Lung (tissue), 11 donors: ENCODE measurements at regions not wholly inside any gene's neighbourhood (a gene's known extent, or its start where the extent isn't known, plus 50 kb on each side); places are given as distances from the start of the nearest gene placed in this dataset.
A peak's percentile ranks its signal among the peaks of the same experiment; 100 is the strongest.

Experiments
- ATAC-seq: fragments of 200-7000 bp; cut with Tn5 transposase; one replicate; pipeline ENCODE4 v1.9.1; 2020; ENCODE audit warnings: moderate number of reproducible peaks; ENCODE audit not compliant: insufficient read depth, low FRiP score
- DNase-seq, 3 donors: peaks; one replicate each; pipeline ENCODE4 v3.0.0-alpha.2; 2013 to 2017
- H3K27ac ChIP-seq, 2 donors: one replicate each; pipeline ENCODE4 v1.5.1; 2013; ENCODE audit warnings: mild to moderate bottlenecking in 2 of 2, moderate library complexity in 2 of 2, control low read depth in 1 of 2, inconsistent platforms in 1 of 2, low read depth in 1 of 2, low read length in 1 of 2
- H3K27me3 ChIP-seq, 3 donors: one replicate each; pipeline ENCODE4 v1.5.1; 2013; ENCODE audit warnings: low read length in 2 of 3; ENCODE audit not compliant: control insufficient read depth in 3 of 3, insufficient read depth in 3 of 3
- H3K36me3 ChIP-seq, 4 donors: one replicate each; pipeline ENCODE4 v1.5.1; 2013; ENCODE audit warnings: low read length in 4 of 4, mild to moderate bottlenecking in 1 of 4, moderate library complexity in 1 of 4; ENCODE audit not compliant: control insufficient read depth in 4 of 4, insufficient read depth in 4 of 4
- H3K4me1 ChIP-seq, 5 donors: one replicate each; pipeline ENCODE4 v1.5.1; 2013; ENCODE audit warnings: low read length in 5 of 5, mild to moderate bottlenecking in 2 of 5, moderate library complexity in 1 of 5; ENCODE audit not compliant: control insufficient read depth in 5 of 5, insufficient read depth in 5 of 5
- H3K4me3 ChIP-seq: one replicate; pipeline ENCODE4 v1.5.1; 2013; ENCODE audit warnings: mild to moderate bottlenecking, control low read depth, moderate library complexity
- H3K9ac ChIP-seq, 2 donors: one replicate each; pipeline ENCODE4 v1.5.1; 2013; ENCODE audit warnings: low read length in 2 of 2, control low read depth in 1 of 2; ENCODE audit not compliant: insufficient read depth in 1 of 2
- H3K9me3 ChIP-seq, 4 donors: one replicate each; pipeline ENCODE4 v1.5.1; 2013; ENCODE audit warnings: low read length in 3 of 4, mild to moderate bottlenecking in 1 of 4, moderate library complexity in 1 of 4; ENCODE audit not compliant: control insufficient read depth in 4 of 4, insufficient read depth in 3 of 4
- CTCF ChIP-seq: IDR thresholded peaks from 2 replicates; pipeline ENCODE4 v1.5.1; 2012; ENCODE audit warnings: mild to moderate bottlenecking; ENCODE audit errors: control extremely low read depth, extremely low read depth
- WGBS, 2 donors: extraction: QIAGEN DNeasy Blood & Tissue Kit; methylation state at CpG; one replicate each; pipeline ENCODE4 v1.1.7; 2013; 5-methylcytosine and 5-hydroxymethylcytosine counted together
- donor health status: control.
- donor health status: control.
- donor health status: Bipolar disorder and iron deficiency.
- donor health status: healthy.
- donor health status: DM: yes; HTN: yes; CAD: no.

- Histone ChIP-seq H3K4me3 (no peak overlapping the region), H3K36me3 (no peaks in the 10 kb centered on the region), H3K27me3 (no peaks in the 10 kb centered on the region), H3K4me1 (peaks cover 0 to 22% (median 4%) of the 10 kb centered on the region in 5 donors), H3K9me3 (no peaks in the 10 kb centered on the region), H3K9ac (no peak overlapping the region), H3K27ac (no peak overlapping the region)
- no peak for TF ChIP-seq CTCF
- WGBS, 2 donors: 49 to 64% methylated on average over 1 of the region's 1 CpG
- DNase-seq (peak; percentile 58 to 91 (median 90)), ATAC-seq (no peak)
These were observed 92.4 kb upstream of the CEP85L start for GRCh38 chr6:118743746-118744145.

- DNase-seq (no peak), ATAC-seq (no peak)
- no peaks in the 10 kb centered on the region for H3K36me3 ChIP-seq
- no peak overlapping the region for H3K9ac ChIP-seq
- no peak overlapping the region for H3K4me3 ChIP-seq
- peaks cover 0 to 19% (median 4%) of the 10 kb centered on the region in 5 donors for H3K4me1 ChIP-seq
- no peak overlapping the region for H3K27ac ChIP-seq
- no peak for TF ChIP-seq CTCF
- H3K9me3 ChIP-seq: peaks cover 0 to 2% (median 0%) of the 10 kb centered on the region in 4 donors
- H3K27me3 ChIP-seq: no peaks in the 10 kb centered on the region
- 45 to 50% methylated on average over 3 of the region's 3 CpGs for WGBS, 2 donors
These were observed 89.0 kb upstream of the CEP85L start for GRCh38 chr6:118740372-118740771.

- 79 to 85% methylated on average over 2 of the region's 2 CpGs for WGBS, 2 donors
- peaks cover 0 to 2% (median 0%) of the 10 kb centered on the region in 4 donors for H3K9me3 ChIP-seq
These were observed 88.4 kb upstream of the CEP85L start for GRCh38 chr6:118739696-118740353.

More at GRCh38 chr6:118739696-118740353, 88.4 kb upstream of the CEP85L start:
- Histone ChIP-seq H3K27ac (no peak overlapping the region), H3K4me3 (no peak overlapping the region), H3K9ac (no peak overlapping the region), H3K27me3 (no peaks in the 10 kb centered on the region), H3K36me3 (no peaks in the 10 kb centered on the region), H3K4me1 (peaks cover 0 to 18% (median 4%) of the 10 kb centered on the region in 5 donors)
- ATAC-seq (no peak), DNase-seq (peak in 2 of 3 donors; percentile 51 to 53)
- TF ChIP-seq CTCF: no peak
